ENCODE measurements at regions not wholly inside any gene's neighbourhood (a gene's known extent, or its start where the extent isn't known, plus 50 kb on each side); places are given as distances from the start of the nearest gene placed in this dataset.

DNA sequence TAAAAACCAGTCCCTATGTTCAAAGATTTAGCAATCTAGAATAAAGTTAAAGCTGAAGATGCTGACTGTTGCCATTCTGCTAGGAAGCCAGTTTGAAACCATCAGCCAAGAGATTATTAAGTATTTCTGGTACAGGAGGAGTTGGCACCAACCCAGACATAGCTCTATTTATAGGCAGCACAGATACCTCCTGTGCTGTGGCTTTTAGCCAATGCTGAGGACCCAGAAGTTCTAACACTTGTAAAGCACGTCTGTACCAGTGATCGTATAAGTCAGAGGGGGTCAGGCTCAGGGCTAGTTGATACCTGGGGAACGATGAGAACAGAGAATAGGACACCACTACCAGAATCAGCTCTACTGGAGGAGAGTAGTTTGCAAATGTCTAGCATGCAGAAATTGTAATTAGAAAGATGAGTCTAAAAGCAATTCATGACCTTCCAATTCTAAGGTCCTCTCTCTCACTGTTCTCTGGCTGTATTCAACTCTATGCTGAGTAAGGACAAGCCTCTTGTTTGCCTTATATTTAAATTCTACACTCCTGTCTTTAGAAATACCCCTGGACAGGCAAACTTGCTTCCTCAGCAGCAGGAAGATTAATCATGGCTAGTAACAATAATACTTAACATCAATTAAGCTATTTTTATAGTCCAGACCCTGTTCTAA, 96.8 kb upstream of the PALMD start:
- TF ChIP-seq, protein P1, sequence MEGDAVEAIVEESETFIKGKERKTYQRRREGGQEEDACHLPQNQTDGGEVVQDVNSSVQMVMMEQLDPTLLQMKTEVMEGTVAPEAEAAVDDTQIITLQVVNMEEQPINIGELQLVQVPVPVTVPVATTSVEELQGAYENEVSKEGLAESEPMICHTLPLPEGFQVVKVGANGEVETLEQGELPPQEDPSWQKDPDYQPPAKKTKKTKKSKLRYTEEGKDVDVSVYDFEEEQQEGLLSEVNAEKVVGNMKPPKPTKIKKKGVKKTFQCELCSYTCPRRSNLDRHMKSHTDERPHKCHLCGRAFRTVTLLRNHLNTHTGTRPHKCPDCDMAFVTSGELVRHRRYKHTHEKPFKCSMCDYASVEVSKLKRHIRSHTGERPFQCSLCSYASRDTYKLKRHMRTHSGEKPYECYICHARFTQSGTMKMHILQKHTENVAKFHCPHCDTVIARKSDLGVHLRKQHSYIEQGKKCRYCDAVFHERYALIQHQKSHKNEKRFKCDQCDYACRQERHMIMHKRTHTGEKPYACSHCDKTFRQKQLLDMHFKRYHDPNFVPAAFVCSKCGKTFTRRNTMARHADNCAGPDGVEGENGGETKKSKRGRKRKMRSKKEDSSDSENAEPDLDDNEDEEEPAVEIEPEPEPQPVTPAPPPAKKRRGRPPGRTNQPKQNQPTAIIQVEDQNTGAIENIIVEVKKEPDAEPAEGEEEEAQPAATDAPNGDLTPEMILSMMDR (IDR thresholded peaks at IDR 0.05): no peak
- TF ChIP-seq POLR2A (IDR thresholded peaks at IDR 0.05): no peak
- peak; percentile 4 for TF ChIP-seq POLR2AphosphoS5 (IDR thresholded peaks at IDR 0.05)
